ENCODE measurements at regions not wholly inside any gene's neighbourhood (a gene's known extent, or its start where the extent isn't known, plus 50 kb on each side); places are given as distances from the start of the nearest gene placed in this dataset.

- DNase-seq (ENCODE audit: extremely low spot score in 2 of 2), result no peak
- Histone ChIP-seq H3K4me3 (no peak overlapping the region), H3K9me3 (no peaks in the 10 kb centered on the region), H3K4me1 (peaks cover 8% of the 10 kb centered on the region), H3K27ac (no peak overlapping the region), H3K36me3 (no peaks in the 10 kb centered on the region), H3K27me3 (no peaks in the 10 kb centered on the region)
- intact Hi-C loops (cut with DNase I), result no loop called here
- no peak for TF ChIP-seq POLR2AphosphoS5 (IDR thresholded peaks at IDR 0.05; ENCODE audit: insufficient read depth in 1 of 2, low read depth in 1 of 2)
- TF ChIP-seq CTCF (IDR thresholded peaks at IDR 0.05), result no peak
- TF ChIP-seq POLR2A (IDR thresholded peaks at IDR 0.05), result no peak
These were observed 147.3 kb upstream of the TLE3 start for GRCh38 chr15:70244978-70245542.

- TF ChIP-seq CTCF (IDR thresholded peaks at IDR 0.05) (no peak), POLR2A (IDR thresholded peaks at IDR 0.05) (no peak), POLR2AphosphoS5 (IDR thresholded peaks at IDR 0.05; ENCODE audit: insufficient read depth in 1 of 2, low read depth in 1 of 2) (no peak)
- H3K27me3 ChIP-seq, result no peaks in the 10 kb centered on the region
- no peaks in the 10 kb centered on the region for H3K36me3 ChIP-seq
- no peak overlapping the region for H3K27ac ChIP-seq
- DNase-seq (ENCODE audit: extremely low spot score in 2 of 2), result no peak
- peaks cover 8% of the 10 kb centered on the region for H3K4me1 ChIP-seq
- intact Hi-C loops (cut with DNase I), result no loop called here
- H3K4me3 ChIP-seq, result no peak overlapping the region
- H3K9me3 ChIP-seq, result no peaks in the 10 kb centered on the region
These were observed 146.2 kb upstream of the TLE3 start for GRCh38 chr15:70243686-70244540.

GRCh38 chr15:70242951-70243685 lies 145.4 kb upstream of the TLE3 start:
- intact Hi-C loops (cut with DNase I), result no loop called here
- no peaks in the 10 kb centered on the region for H3K36me3 ChIP-seq

GRCh38 chr15:70241561-70242320 lies 144.0 kb upstream of the TLE3 start:
- no peaks in the 10 kb centered on the region for H3K9me3 ChIP-seq
- intact Hi-C loops (cut with DNase I), result no loop called here
- no peaks in the 10 kb centered on the region for H3K27me3 ChIP-seq
- no peak overlapping the region for H3K27ac ChIP-seq
- H3K36me3 ChIP-seq, result no peaks in the 10 kb centered on the region
- no peak overlapping the region for H3K4me3 ChIP-seq
- TF ChIP-seq POLR2AphosphoS5 (IDR thresholded peaks at IDR 0.05; ENCODE audit: insufficient read depth in 1 of 2, low read depth in 1 of 2) (no peak), CTCF (IDR thresholded peaks at IDR 0.05) (no peak), POLR2A (IDR thresholded peaks at IDR 0.05) (no peak)
- peaks cover 8% of the 10 kb centered on the region for H3K4me1 ChIP-seq
- no peak for DNase-seq (ENCODE audit: extremely low spot score in 2 of 2)

More at GRCh38 chr15:70242951-70243685, 145.4 kb upstream of the TLE3 start:
- no peak for TF ChIP-seq POLR2A (IDR thresholded peaks at IDR 0.05)
- Histone ChIP-seq H3K27me3 (no peaks in the 10 kb centered on the region), H3K9me3 (no peaks in the 10 kb centered on the region), H3K4me1 (peaks cover 8% of the 10 kb centered on the region), H3K4me3 (no peak overlapping the region), H3K27ac (no peak overlapping the region)
- DNase-seq (ENCODE audit: extremely low spot score in 2 of 2), result no peak

- Histone ChIP-seq H3K9me3 (no peaks in the 10 kb centered on the region), H3K4me3 (no peak overlapping the region), H3K36me3 (no peaks in the 10 kb centered on the region), H3K4me1 (peaks cover 2% of the 10 kb centered on the region), H3K27ac (no peak overlapping the region), H3K27me3 (no peaks in the 10 kb centered on the region)
- intact Hi-C loops (cut with DNase I), result no loop called here
- TF ChIP-seq POLR2AphosphoS5 (IDR thresholded peaks at IDR 0.05; ENCODE audit: insufficient read depth in 1 of 2, low read depth in 1 of 2) (no peak), POLR2A (IDR thresholded peaks at IDR 0.05) (no peak), CTCF (IDR thresholded peaks at IDR 0.05) (no peak)
- DNase-seq (ENCODE audit: extremely low spot score in 2 of 2), result no peak
These were observed 143.2 kb upstream of the TLE3 start for GRCh38 chr15:70240820-70241430.
